ENCODE measurements at regions not wholly inside any gene's neighbourhood (a gene's known extent, or its start where the extent isn't known, plus 50 kb on each side); places are given as distances from the start of the nearest gene placed in this dataset.

GRCh38 chr20:16877053-16877554, 128.9 kb downstream of the OTOR start:
- no peak overlapping the region for H3K27ac Mint-ChIP-seq
- DNase-seq: no peak
- H3K36me3 Mint-ChIP-seq (ENCODE audit: low read depth): no peaks in the 10 kb centered on the region
- ChIA-PET CTCF (no interaction called here), POLR2A (no interaction called here)
- H3K27ac ChIP-seq (ENCODE audit: low read depth in 1 of 2, low read length in 2 of 2): no peak overlapping the region
- no peaks in the 10 kb centered on the region for H3K27me3 Mint-ChIP-seq
- H3K27me3 ChIP-seq (ENCODE audit: control insufficient read depth in 1 of 2, insufficient read depth in 2 of 2, low read length in 2 of 2): no peaks in the 10 kb centered on the region
- TF ChIP-seq CTCF (IDR thresholded peaks at IDR 0.05): no peak
- ATAC-seq (ENCODE audit: poor library complexity): no peak
- no peaks in the 10 kb centered on the region for H3K9me3 Mint-ChIP-seq
- H3K36me3 ChIP-seq (ENCODE audit: insufficient read depth, low read length): no peaks in the 10 kb centered on the region
- intact Hi-C loops (cut with DNase I, micrococcal nuclease): no loop called here
- no peaks in the 10 kb centered on the region for H3K4me1 ChIP-seq (ENCODE audit: insufficient read depth, low read length)
- H3K4me3 ChIP-seq (ENCODE audit: low read length): no peak overlapping the region
- H3K4me3 Mint-ChIP-seq: no peak overlapping the region
- no peaks in the 10 kb centered on the region for H3K4me1 Mint-ChIP-seq (ENCODE audit: low read depth)
- H3K9me3 ChIP-seq (ENCODE audit: control insufficient read depth in 1 of 2, insufficient read depth in 1 of 2, low read length in 2 of 2): peaks cover 0 to 3% of the 10 kb centered on the region in 2 experiments

DNA sequence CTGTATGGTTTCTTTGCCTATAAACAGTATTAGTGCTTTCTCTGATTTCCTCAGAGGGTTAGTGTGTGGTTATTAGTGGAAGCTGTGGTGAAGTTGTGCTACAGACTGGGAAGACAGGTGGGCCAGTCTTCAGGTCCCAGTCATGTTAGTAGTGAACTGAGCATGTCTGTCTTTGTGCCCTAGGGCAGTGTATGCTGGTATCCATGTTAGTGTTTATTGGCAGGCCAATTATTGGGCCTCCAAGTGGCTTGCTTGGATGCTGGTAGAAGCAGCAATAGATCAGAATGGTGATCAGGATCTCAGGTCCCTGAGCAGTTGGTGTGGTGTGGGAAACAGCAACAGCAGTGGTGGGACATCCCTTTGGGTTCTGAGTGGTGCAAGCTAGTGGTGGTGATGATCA, 137.6 kb downstream of the OTOR start:
- CTCF ChIA-PET: no interaction called here

DNA sequence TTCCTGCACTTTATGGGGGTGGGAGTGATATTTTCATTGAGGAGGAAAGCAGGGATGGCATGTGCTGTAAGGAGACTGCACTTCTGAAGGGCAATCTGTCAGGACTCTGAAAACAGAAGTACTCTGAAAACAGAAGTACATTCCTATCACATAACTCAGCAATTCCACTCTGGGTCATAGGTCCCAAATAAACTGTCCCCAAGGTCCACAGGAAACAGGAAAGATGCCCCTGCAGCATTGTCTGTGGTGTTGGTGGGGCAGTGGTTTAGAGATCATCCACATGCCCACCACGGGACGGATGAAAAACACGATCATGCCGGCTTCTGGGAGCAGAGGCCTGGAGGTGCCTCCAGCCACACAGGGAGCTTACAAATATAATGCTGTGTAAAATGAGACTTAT, 150.3 kb downstream of the OTOR start:
- no peak for ATAC-seq (ENCODE audit: poor library complexity)
- intact Hi-C loops (cut with DNase I, micrococcal nuclease): no loop called here
- Mint-ChIP-seq H3K27me3 (no peaks in the 10 kb centered on the region), H3K9me3 (no peaks in the 10 kb centered on the region), H3K4me1 (ENCODE audit: low read depth) (no peaks in the 10 kb centered on the region), H3K4me3 (no peak overlapping the region), H3K36me3 (ENCODE audit: low read depth) (no peaks in the 10 kb centered on the region), H3K27ac (no peak overlapping the region)
- no peak for TF ChIP-seq CTCF (IDR thresholded peaks at IDR 0.05)
- no peaks in the 10 kb centered on the region for H3K9me3 ChIP-seq (ENCODE audit: control insufficient read depth in 1 of 2, insufficient read depth in 1 of 2, low read length in 2 of 2)
- POLR2A ChIA-PET: no interaction called here
- H3K4me3 ChIP-seq (ENCODE audit: low read length): no peak overlapping the region
- H3K4me1 ChIP-seq (ENCODE audit: insufficient read depth, low read length): no peaks in the 10 kb centered on the region
- CTCF ChIA-PET: no interaction called here
- H3K36me3 ChIP-seq (ENCODE audit: insufficient read depth, low read length): no peaks in the 10 kb centered on the region
- H3K27me3 ChIP-seq (ENCODE audit: control insufficient read depth in 1 of 2, insufficient read depth in 2 of 2, low read length in 2 of 2): no peaks in the 10 kb centered on the region
- no peak overlapping the region for H3K27ac ChIP-seq (ENCODE audit: low read depth in 1 of 2, low read length in 2 of 2)
- no peak for DNase-seq

More for the DNA sequence above, 137.6 kb downstream of the OTOR start:
- no peak for DNase-seq
- TF ChIP-seq CTCF (IDR thresholded peaks at IDR 0.05): no peak
- H3K4me1 Mint-ChIP-seq (ENCODE audit: low read depth): no peaks in the 10 kb centered on the region
- peaks cover 11% of the 10 kb centered on the region for H3K27me3 Mint-ChIP-seq
- Histone ChIP-seq H3K4me1 (ENCODE audit: insufficient read depth, low read length) (no peaks in the 10 kb centered on the region), H3K4me3 (ENCODE audit: low read length) (no peak overlapping the region), H3K9me3 (ENCODE audit: control insufficient read depth in 1 of 2, insufficient read depth in 1 of 2, low read length in 2 of 2) (peaks cover 0 to 6% of the 10 kb centered on the region in 2 experiments), H3K27me3 (ENCODE audit: control insufficient read depth in 1 of 2, insufficient read depth in 2 of 2, low read length in 2 of 2) (no peaks in the 10 kb centered on the region), H3K27ac (ENCODE audit: low read depth in 1 of 2, low read length in 2 of 2) (no peak overlapping the region), H3K36me3 (ENCODE audit: insufficient read depth, low read length) (no peaks in the 10 kb centered on the region)
- H3K27ac Mint-ChIP-seq: no peak overlapping the region
- intact Hi-C loops (cut with DNase I, micrococcal nuclease): no loop called here
- H3K9me3 Mint-ChIP-seq: peaks cover 6% of the 10 kb centered on the region
- no peaks in the 10 kb centered on the region for H3K36me3 Mint-ChIP-seq (ENCODE audit: low read depth)
- no peak overlapping the region for H3K4me3 Mint-ChIP-seq
- ATAC-seq (ENCODE audit: poor library complexity): no peak
- POLR2A ChIA-PET: no interaction called here

Data from CD4-positive, alpha-beta T cell (primary cell).